A673 (cell line): ENCODE measurements at regions not wholly inside any gene's neighbourhood (a gene's known extent, or its start where the extent isn't known, plus 50 kb on each side); places are given as distances from the start of the nearest gene placed in this dataset.

ENCODE experiments used
- CTCF ChIP-seq: fragments of 300-800, 200-600 bp; sonication (generic); conservative IDR thresholded peaks from 2 replicates; pipeline ENCODE4 v1.5.1; 2017; ENCODE audit warnings: low read depth, mild to moderate bottlenecking, antibody characterized with exemption, low read length, moderate library complexity, mixed read lengths
- EZH2 ChIP-seq: fragments of 200-600 bp; sonication (generic); IDR thresholded peaks from 2 replicates; pipeline ENCODE4 v1.6.1; 2017; ENCODE audit warnings: borderline replicate concordance, low read depth, mild to moderate bottlenecking, mixed read lengths, antibody characterized with exemption, low read length; ENCODE audit not compliant: poor library complexity, severe bottlenecking

- TF ChIP-seq CTCF (no peak), EZH2 (no peak)
These were observed 284.9 kb upstream of the CNTNAP2 start for GRCh38 chr7:145831616-145832206.
